VCaP (cell line): ENCODE measurements at regions not wholly inside any gene's neighbourhood (a gene's known extent, or its start where the extent isn't known, plus 50 kb on each side); places are given as distances from the start of the nearest gene placed in this dataset.

Source experiments
- H3K27ac ChIP-seq: fragments of 450-650 bp; 2 replicates; pipeline ENCODE4 v1.5.1; 2017
- TF ChIP-seq, protein P1 (sequence below): fragments of 450-650 bp; conservative IDR thresholded peaks from 2 replicates; pipeline ENCODE4 v1.5.1; 2017; ENCODE audit warnings: mild to moderate bottlenecking, moderate library complexity

- TF ChIP-seq, protein P1, sequence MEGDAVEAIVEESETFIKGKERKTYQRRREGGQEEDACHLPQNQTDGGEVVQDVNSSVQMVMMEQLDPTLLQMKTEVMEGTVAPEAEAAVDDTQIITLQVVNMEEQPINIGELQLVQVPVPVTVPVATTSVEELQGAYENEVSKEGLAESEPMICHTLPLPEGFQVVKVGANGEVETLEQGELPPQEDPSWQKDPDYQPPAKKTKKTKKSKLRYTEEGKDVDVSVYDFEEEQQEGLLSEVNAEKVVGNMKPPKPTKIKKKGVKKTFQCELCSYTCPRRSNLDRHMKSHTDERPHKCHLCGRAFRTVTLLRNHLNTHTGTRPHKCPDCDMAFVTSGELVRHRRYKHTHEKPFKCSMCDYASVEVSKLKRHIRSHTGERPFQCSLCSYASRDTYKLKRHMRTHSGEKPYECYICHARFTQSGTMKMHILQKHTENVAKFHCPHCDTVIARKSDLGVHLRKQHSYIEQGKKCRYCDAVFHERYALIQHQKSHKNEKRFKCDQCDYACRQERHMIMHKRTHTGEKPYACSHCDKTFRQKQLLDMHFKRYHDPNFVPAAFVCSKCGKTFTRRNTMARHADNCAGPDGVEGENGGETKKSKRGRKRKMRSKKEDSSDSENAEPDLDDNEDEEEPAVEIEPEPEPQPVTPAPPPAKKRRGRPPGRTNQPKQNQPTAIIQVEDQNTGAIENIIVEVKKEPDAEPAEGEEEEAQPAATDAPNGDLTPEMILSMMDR, result no peak
Observed at GRCh38 chrX:4668802-4669536, 955.5 kb upstream of the PRKX start.

GRCh38 chrX:4663085-4663484 is 949.6 kb upstream of the PRKX start:
- H3K27ac ChIP-seq, result no peak overlapping the region

More at GRCh38 chrX:4668802-4669536, 955.5 kb upstream of the PRKX start:
- H3K27ac ChIP-seq, result no peak overlapping the region

GRCh38 chrX:4661771-4662170 is 948.3 kb upstream of the PRKX start:
- TF ChIP-seq, protein P1, result no peak
- H3K27ac ChIP-seq, result no peak overlapping the region

More at GRCh38 chrX:4663085-4663484, 949.6 kb upstream of the PRKX start:
- TF ChIP-seq, protein P1, result no peak

DNA sequence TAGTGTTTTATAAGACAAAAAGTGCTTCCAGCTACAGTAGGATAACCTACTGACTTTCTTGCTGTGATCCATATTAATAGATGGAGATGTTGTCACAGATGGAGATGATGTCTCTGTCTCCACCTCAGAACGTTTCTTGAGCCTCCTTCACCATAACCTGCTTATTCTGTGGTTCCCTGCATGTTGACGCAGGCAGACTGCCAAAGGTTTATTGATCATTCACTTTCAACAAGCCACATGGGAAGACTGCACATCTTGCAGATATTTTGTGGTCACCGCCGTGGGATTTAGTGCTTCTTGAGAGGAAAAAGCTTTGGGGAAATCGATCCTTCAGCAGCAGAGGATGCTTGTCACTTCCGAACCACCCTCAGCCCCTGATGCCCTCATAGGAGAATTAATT is 943.0 kb upstream of the PRKX start:
- TF ChIP-seq, protein P1, result no peak
- H3K27ac ChIP-seq, result no peak overlapping the region

GRCh38 chrX:4655743-4656142 is 942.3 kb upstream of the PRKX start:
- TF ChIP-seq, protein P1, result no peak
- H3K27ac ChIP-seq, result no peak overlapping the region

DNA sequence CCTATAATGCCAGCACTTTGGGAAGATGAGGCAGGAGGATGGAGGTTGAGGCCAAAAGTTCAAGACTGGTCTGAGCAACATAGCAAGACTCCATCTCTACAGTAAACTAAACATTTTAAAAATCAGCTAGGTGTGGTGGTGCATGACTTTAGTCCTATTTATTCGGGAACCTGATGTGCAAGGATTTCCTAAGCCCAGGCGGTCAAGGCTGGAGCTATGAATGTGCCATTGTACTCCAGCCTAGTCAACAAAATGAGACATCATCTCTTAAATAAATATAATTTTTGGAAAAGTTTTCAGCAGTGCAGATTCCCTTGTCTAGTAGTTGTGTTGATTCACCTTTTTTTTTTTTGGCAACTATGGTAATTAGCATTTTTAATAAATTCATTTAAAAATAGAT is 928.7 kb upstream of the PRKX start:
- TF ChIP-seq, protein P1, result no peak
- no peak overlapping the region for H3K27ac ChIP-seq

- TF ChIP-seq, protein P1, result no peak
Observed at GRCh38 chrX:4638036-4638435, 924.6 kb upstream of the PRKX start.

More at GRCh38 chrX:4638036-4638435, 924.6 kb upstream of the PRKX start:
- H3K27ac ChIP-seq, result no peak overlapping the region
